Subcutaneous abdominal adipose tissue (tissue), 5 donors: ENCODE measurements at regions not wholly inside any gene's neighbourhood (a gene's known extent, or its start where the extent isn't known, plus 50 kb on each side); places are given as distances from the start of the nearest gene placed in this dataset.

ENCODE experiments used
- H3K27ac ChIP-seq: one replicate; pipeline ENCODE4 v1.7.0; 2013; ENCODE audit warnings: low read depth, mild to moderate bottlenecking, inconsistent platforms, low read length, moderate library complexity
- H3K27me3 ChIP-seq, 5 donors: one replicate each; pipeline ENCODE4 v1.7.0; 2013; ENCODE audit warnings: low read length in 5 of 5, inconsistent platforms in 1 of 5; ENCODE audit not compliant: control insufficient read depth in 5 of 5, insufficient read depth in 4 of 5
- H3K36me3 ChIP-seq, 5 donors: one replicate each; pipeline ENCODE4 v1.7.0; 2013; ENCODE audit warnings: low read length in 5 of 5; ENCODE audit not compliant: control insufficient read depth in 5 of 5, insufficient read depth in 5 of 5
- H3K4me1 ChIP-seq, 5 donors: one replicate each; pipeline ENCODE4 v1.7.0; 2013; ENCODE audit warnings: low read length in 5 of 5, mild to moderate bottlenecking in 3 of 5, moderate library complexity in 1 of 5; ENCODE audit not compliant: control insufficient read depth in 5 of 5, insufficient read depth in 5 of 5
- H3K4me3 ChIP-seq, 5 donors: one replicate each; pipeline ENCODE4 v1.7.0; 2013; ENCODE audit warnings: low read length in 5 of 5, low read depth in 1 of 5
- H3K9ac ChIP-seq, 5 donors: one replicate each; pipeline ENCODE4 v1.7.0; 2013; ENCODE audit warnings: low read length in 5 of 5, mild to moderate bottlenecking in 4 of 5, moderate library complexity in 3 of 5
- H3K9me3 ChIP-seq, 5 donors: one replicate each; pipeline ENCODE4 v1.7.0; 2013; ENCODE audit warnings: low read length in 5 of 5; ENCODE audit not compliant: control insufficient read depth in 5 of 5
- donor health status: healthy.
- donor health status: healthy.
- donor health status: healthy.
- donor health status: healthy.
- donor health status: healthy.

GRCh38 chr11:38332046-38332445 is 1734.0 kb upstream of the RAG2 start:
- Histone ChIP-seq H3K4me3 (no peak overlapping the region), H3K27me3 (no peaks in the 10 kb centered on the region), H3K4me1 (no peaks in the 10 kb centered on the region), H3K9ac (no peak overlapping the region), H3K27ac (no peak overlapping the region), H3K9me3 (no peaks in the 10 kb centered on the region), H3K36me3 (no peaks in the 10 kb centered on the region)

DNA sequence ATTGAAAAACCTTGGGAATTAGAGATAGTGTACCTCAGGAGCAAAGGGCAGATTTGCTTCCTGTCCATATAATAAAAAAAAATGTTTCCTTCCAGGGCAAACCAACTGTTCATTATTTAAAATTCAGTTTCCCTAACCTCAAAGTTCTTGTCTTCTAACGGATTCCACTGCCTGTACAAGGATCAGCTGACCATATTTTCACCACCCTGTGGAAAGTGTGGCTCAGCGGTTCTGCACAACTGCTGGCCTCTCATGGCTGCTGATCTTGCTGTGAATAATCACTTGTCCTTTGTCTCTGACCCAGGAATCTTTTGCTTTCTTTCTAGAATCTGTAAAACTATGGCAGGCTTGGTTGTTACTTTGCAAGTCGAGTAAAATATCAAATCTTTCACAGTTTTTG is 1732.5 kb upstream of the RAG2 start:
- no peak overlapping the region for H3K9ac ChIP-seq
- H3K36me3 ChIP-seq, result no peaks in the 10 kb centered on the region
- no peaks in the 10 kb centered on the region for H3K4me1 ChIP-seq
- no peaks in the 10 kb centered on the region for H3K9me3 ChIP-seq
- H3K27ac ChIP-seq, result no peak overlapping the region
- no peaks in the 10 kb centered on the region for H3K27me3 ChIP-seq
- H3K4me3 ChIP-seq, result no peak overlapping the region

- no peaks in the 10 kb centered on the region for H3K36me3 ChIP-seq
- no peaks in the 10 kb centered on the region for H3K27me3 ChIP-seq
- H3K27ac ChIP-seq, result no peak overlapping the region
- H3K9ac ChIP-seq, result no peak overlapping the region
- no peak overlapping the region for H3K4me3 ChIP-seq
- H3K9me3 ChIP-seq, result peaks cover 0 to 3% (median 0%) of the 10 kb centered on the region in 5 donors
- no peaks in the 10 kb centered on the region for H3K4me1 ChIP-seq
These were observed 1726.1 kb upstream of the RAG2 start for GRCh38 chr11:38323961-38324761.

GRCh38 chr11:38315151-38315550 is 1717.1 kb upstream of the RAG2 start:
- Histone ChIP-seq H3K4me3 (no peak overlapping the region), H3K4me1 (no peaks in the 10 kb centered on the region), H3K27me3 (no peaks in the 10 kb centered on the region), H3K36me3 (no peaks in the 10 kb centered on the region), H3K27ac (no peak overlapping the region), H3K9me3 (peaks cover 0 to 15% (median 10%) of the 10 kb centered on the region in 5 donors), H3K9ac (no peak overlapping the region)

- no peaks in the 10 kb centered on the region for H3K4me1 ChIP-seq
- H3K4me3 ChIP-seq, result no peak overlapping the region
- H3K36me3 ChIP-seq, result no peaks in the 10 kb centered on the region
- H3K9ac ChIP-seq, result no peak overlapping the region
- no peaks in the 10 kb centered on the region for H3K9me3 ChIP-seq
- no peaks in the 10 kb centered on the region for H3K27me3 ChIP-seq
- H3K27ac ChIP-seq, result no peak overlapping the region
These were observed 1709.4 kb upstream of the RAG2 start for GRCh38 chr11:38307455-38307854.

- Histone ChIP-seq H3K4me1 (no peaks in the 10 kb centered on the region), H3K27me3 (no peaks in the 10 kb centered on the region), H3K9ac (no peak overlapping the region), H3K36me3 (no peaks in the 10 kb centered on the region), H3K27ac (no peak overlapping the region), H3K9me3 (no peaks in the 10 kb centered on the region), H3K4me3 (no peak overlapping the region)
These were observed 1707.6 kb upstream of the RAG2 start for GRCh38 chr11:38305682-38306081.

- H3K4me1 ChIP-seq, result no peaks in the 10 kb centered on the region
- H3K27ac ChIP-seq, result no peak overlapping the region
- H3K4me3 ChIP-seq, result no peak overlapping the region
- H3K9ac ChIP-seq, result no peak overlapping the region
- H3K9me3 ChIP-seq, result no peaks in the 10 kb centered on the region
- no peaks in the 10 kb centered on the region for H3K27me3 ChIP-seq
- no peaks in the 10 kb centered on the region for H3K36me3 ChIP-seq
These were observed 1706.9 kb upstream of the RAG2 start for GRCh38 chr11:38304926-38305325.

- Histone ChIP-seq H3K4me1 (no peaks in the 10 kb centered on the region), H3K4me3 (no peak overlapping the region), H3K36me3 (no peaks in the 10 kb centered on the region), H3K9ac (no peak overlapping the region), H3K27ac (no peak overlapping the region), H3K27me3 (no peaks in the 10 kb centered on the region), H3K9me3 (peaks cover 0 to 3% (median 0%) of the 10 kb centered on the region in 5 donors)
These were observed 1704.5 kb upstream of the RAG2 start for GRCh38 chr11:38302564-38302963.

DNA sequence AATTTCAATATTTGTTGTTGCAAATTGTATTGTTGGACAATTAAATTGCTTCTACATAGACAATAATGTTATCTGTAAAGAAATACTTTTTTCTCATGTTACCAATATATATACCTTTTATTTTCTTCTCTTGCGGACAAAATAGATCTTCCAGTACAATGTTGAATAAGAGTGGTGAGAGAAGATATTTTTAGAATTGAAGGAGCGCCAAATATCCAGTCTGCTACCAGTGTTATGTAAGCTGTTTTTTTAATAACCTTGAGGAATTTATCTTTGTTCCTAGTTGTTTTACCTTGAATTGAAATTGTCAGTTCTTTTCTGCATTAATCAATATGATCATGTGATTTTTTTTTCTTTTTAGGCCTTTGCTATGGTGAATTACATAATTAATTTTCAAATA is 1702.5 kb upstream of the RAG2 start:
- Histone ChIP-seq H3K4me3 (no peak overlapping the region), H3K4me1 (no peaks in the 10 kb centered on the region), H3K9me3 (peaks cover 0 to 4% (median 0%) of the 10 kb centered on the region in 5 donors), H3K36me3 (no peaks in the 10 kb centered on the region), H3K27me3 (no peaks in the 10 kb centered on the region), H3K9ac (no peak overlapping the region), H3K27ac (no peak overlapping the region)

DNA sequence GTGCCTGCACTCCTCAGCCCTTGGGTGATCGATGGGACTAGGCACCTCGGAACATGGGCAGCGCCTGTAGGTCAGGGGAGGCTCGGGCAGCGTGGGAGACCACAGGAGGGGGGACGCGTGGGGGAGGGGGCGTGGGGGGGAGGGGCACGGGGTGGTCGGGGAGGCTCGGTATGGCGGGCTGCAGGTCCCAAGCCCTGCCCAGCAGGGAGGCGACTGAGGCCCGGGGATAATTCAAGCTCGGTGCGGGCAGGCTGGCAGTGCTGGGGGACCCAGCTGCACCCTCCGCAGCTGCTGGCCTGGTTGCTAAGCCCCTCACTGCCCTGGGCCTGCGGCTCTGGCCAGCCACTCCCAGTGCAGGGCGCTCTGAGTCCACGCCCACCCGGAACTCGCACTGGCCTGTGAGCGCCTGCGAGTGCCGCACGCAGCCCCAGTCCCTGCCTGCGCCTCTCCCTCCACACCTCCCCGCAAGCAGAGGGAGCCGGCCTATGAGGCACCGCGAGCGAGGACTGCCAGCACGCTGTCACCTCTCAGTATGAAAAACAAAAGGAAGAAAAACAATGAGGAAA is 1698.3 kb upstream of the RAG2 start:
- Histone ChIP-seq H3K4me1 (no peaks in the 10 kb centered on the region), H3K4me3 (no peak overlapping the region), H3K9ac (no peak overlapping the region), H3K27me3 (no peaks in the 10 kb centered on the region), H3K27ac (no peak overlapping the region), H3K9me3 (peaks cover 0 to 4% (median 0%) of the 10 kb centered on the region in 5 donors), H3K36me3 (no peaks in the 10 kb centered on the region)
